Hepatocyte (in vitro differentiated cells): ENCODE measurements at regions not wholly inside any gene's neighbourhood (a gene's known extent, or its start where the extent isn't known, plus 50 kb on each side); places are given as distances from the start of the nearest gene placed in this dataset.

Source experiments
- DNase-seq: peaks from one replicate; pipeline ENCODE4 v3.0.0-alpha.2; 2016; ENCODE audit warnings: low spot score
- H2AFZ ChIP-seq: fragments of 200-600 bp; sonication (generic); 2 replicates; pipeline ENCODE4 v1.6.0; 2016; ENCODE audit warnings: antibody characterized with exemption, mild to moderate bottlenecking
- H3K27ac ChIP-seq: fragments of 200-600 bp; sonication (generic); 2 replicates; pipeline ENCODE4 v1.5.1; 2016; ENCODE audit warnings: mild to moderate bottlenecking
- H3K27me3 ChIP-seq: fragments of 200-600 bp; sonication (generic); 2 replicates; pipeline ENCODE4 v1.6.1; 2016
- H3K36me3 ChIP-seq: fragments of 200-600 bp; sonication (generic); replicated peaks from 2 replicates; pipeline ENCODE4 v1.5.1; 2016; ENCODE audit warnings: low read depth; ENCODE audit not compliant: insufficient read depth
- H3K4me1 ChIP-seq: fragments of 200-600 bp; sonication (generic); 2 replicates; pipeline ENCODE4 v1.5.1; 2016; ENCODE audit warnings: mild to moderate bottlenecking, moderate library complexity; ENCODE audit not compliant: insufficient read depth
- H3K4me2 ChIP-seq: fragments of 200-600 bp; sonication (generic); 2 replicates; pipeline ENCODE4 v1.6.0; 2016
- H3K4me3 ChIP-seq: fragments of 200-600 bp; sonication (generic); 2 replicates; pipeline ENCODE4 v1.5.1; 2016; ENCODE audit warnings: mild to moderate bottlenecking
- H3K79me2 ChIP-seq: fragments of 200-600 bp; sonication (generic); 2 replicates; pipeline ENCODE4 v1.6.0; 2017; ENCODE audit warnings: mild to moderate bottlenecking
- H3K9me2 ChIP-seq: fragments of 200-600 bp; sonication (generic); replicated peaks from 2 replicates; pipeline ENCODE4 v1.6.0; 2017; ENCODE audit warnings: mild to moderate bottlenecking; ENCODE audit not compliant: insufficient read depth
- H3K9me3 ChIP-seq: fragments of 200-600 bp; sonication (generic); 2 replicates; pipeline ENCODE4 v1.5.1; 2016; ENCODE audit warnings: low read depth, mild to moderate bottlenecking
- H4K20me1 ChIP-seq: fragments of 200-600 bp; sonication (generic); 2 replicates; pipeline ENCODE4 v1.6.0; 2016; ENCODE audit warnings: mild to moderate bottlenecking; ENCODE audit not compliant: insufficient read depth, poor library complexity, severe bottlenecking
- CTCF ChIP-seq: fragments of 200-600 bp; sonication (generic); IDR thresholded peaks from 2 replicates; pipeline ENCODE4 v1.5.1; 2016; ENCODE audit warnings: antibody characterized with exemption, mild to moderate bottlenecking; ENCODE audit not compliant: poor library complexity
- EZH2 ChIP-seq: fragments of 200-600 bp; sonication (generic); IDR thresholded peaks from 2 replicates; pipeline ENCODE4 v1.6.1; 2016; ENCODE audit warnings: antibody characterized with exemption, mild to moderate bottlenecking, borderline replicate concordance
- EZH2phosphoT487 ChIP-seq: fragments of 200-600 bp; sonication (generic); IDR thresholded peaks from one replicate; pipeline ENCODE4 v1.6.1; 2018; ENCODE audit warnings: antibody characterized with exemption, mild to moderate bottlenecking, low read depth, moderate library complexity; ENCODE audit not compliant: unreplicated experiment, severe bottlenecking
- WGBS: methylation state at CpG from one replicate; pipeline ENCODE4 v1.1.6; 2016; ENCODE audit warnings: low lambda C conversion rate; ENCODE audit errors: missing lambda C conversion rate; 5-methylcytosine and 5-hydroxymethylcytosine counted together

DNA sequence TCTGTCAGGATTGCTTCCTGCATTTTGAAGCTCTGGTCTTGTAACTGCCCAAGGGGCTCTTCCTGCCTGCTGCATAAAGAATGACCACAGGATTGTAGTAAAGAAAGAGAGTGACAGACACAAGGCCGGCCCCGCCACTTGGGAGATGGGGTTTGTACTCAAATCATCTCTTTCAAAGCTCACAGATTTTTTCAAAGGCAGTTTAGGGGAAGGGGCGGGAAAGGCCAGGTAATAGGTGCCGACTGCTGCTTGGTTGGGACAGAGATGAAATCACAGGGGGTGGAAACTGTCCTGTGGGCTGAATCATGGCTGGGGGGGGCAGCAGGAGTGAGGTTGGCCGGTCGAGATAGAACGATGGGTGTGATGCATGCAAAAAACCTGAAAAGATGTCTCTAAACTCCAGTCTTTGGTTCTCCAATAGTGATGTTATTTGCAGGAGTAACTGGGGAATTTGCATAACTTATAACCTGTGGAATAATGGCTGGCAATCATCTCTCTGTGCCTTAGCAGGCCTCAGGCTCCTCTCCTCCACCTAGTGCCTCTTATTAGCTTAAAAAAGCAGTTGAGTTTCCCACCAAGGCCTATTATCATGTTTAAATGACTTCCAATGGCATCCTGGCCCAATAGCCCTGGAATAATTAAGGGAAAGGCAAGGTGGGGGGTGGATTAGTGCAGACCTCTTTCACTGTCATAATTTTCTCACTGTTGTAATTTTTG, 778.4 kb upstream of the FRG1 start:
- Histone ChIP-seq H3K79me2 (no peaks in the 10 kb centered on the region), H3K4me2 (no peak overlapping the region), H3K27ac (no peak overlapping the region), H3K4me3 (no peak overlapping the region), H3K36me3 (no peaks in the 10 kb centered on the region), H3K9me2 (no peaks in the 10 kb centered on the region), H3K27me3 (no peaks in the 10 kb centered on the region), H4K20me1 (no peaks in the 10 kb centered on the region), H2AFZ (no peak overlapping the region), H3K4me1 (no peaks in the 10 kb centered on the region), H3K9me3 (no peaks in the 10 kb centered on the region)
- TF ChIP-seq CTCF, result no peak
- no peak for TF ChIP-seq EZH2
- no peak for TF ChIP-seq EZH2phosphoT487
- WGBS, result 60% methylated on average over 7 of the region's 7 CpGs
- DNase-seq, result no peak

- Histone ChIP-seq H3K9me2 (no peaks in the 10 kb centered on the region), H3K4me3 (no peak overlapping the region), H3K27me3 (no peaks in the 10 kb centered on the region), H3K36me3 (no peaks in the 10 kb centered on the region), H3K27ac (no peak overlapping the region), H3K79me2 (no peaks in the 10 kb centered on the region), H2AFZ (no peak overlapping the region), H4K20me1 (no peaks in the 10 kb centered on the region), H3K9me3 (no peaks in the 10 kb centered on the region), H3K4me2 (no peak overlapping the region), H3K4me1 (no peaks in the 10 kb centered on the region)
- TF ChIP-seq CTCF (no peak), EZH2 (no peak), EZH2phosphoT487 (no peak)
- no peak for DNase-seq
Observed at GRCh38 chr4:189162888-189163287, 777.8 kb upstream of the FRG1 start.

GRCh38 chr4:189176002-189176401, 764.7 kb upstream of the FRG1 start:
- no peaks in the 10 kb centered on the region for H3K79me2 ChIP-seq
- TF ChIP-seq CTCF, result no peak
- no peak for DNase-seq
- WGBS, result 85% methylated on average over 5 of the region's 5 CpGs
- no peak overlapping the region for H3K4me2 ChIP-seq
- no peak overlapping the region for H3K4me3 ChIP-seq
- H2AFZ ChIP-seq, result no peak overlapping the region
- H3K27me3 ChIP-seq, result no peaks in the 10 kb centered on the region
- H3K36me3 ChIP-seq, result no peaks in the 10 kb centered on the region
- no peaks in the 10 kb centered on the region for H3K4me1 ChIP-seq
- no peak overlapping the region for H3K27ac ChIP-seq
- no peaks in the 10 kb centered on the region for H3K9me2 ChIP-seq
- no peaks in the 10 kb centered on the region for H4K20me1 ChIP-seq
- no peaks in the 10 kb centered on the region for H3K9me3 ChIP-seq

GRCh38 chr4:189177130-189177529, 763.5 kb upstream of the FRG1 start:
- Histone ChIP-seq H3K36me3 (no peaks in the 10 kb centered on the region), H3K27me3 (no peaks in the 10 kb centered on the region), H4K20me1 (no peaks in the 10 kb centered on the region), H3K27ac (no peak overlapping the region), H3K79me2 (no peaks in the 10 kb centered on the region), H3K4me2 (no peak overlapping the region), H3K4me1 (no peaks in the 10 kb centered on the region), H3K4me3 (no peak overlapping the region), H2AFZ (no peak overlapping the region), H3K9me2 (no peaks in the 10 kb centered on the region), H3K9me3 (no peaks in the 10 kb centered on the region)
- TF ChIP-seq EZH2 (no peak), CTCF (no peak), EZH2phosphoT487 (no peak)
- 68% methylated on average over 5 of the region's 5 CpGs for WGBS
- DNase-seq, result no peak
